OCI-LY1 (cell line): ENCODE measurements at regions not wholly inside any gene's neighbourhood (a gene's known extent, or its start where the extent isn't known, plus 50 kb on each side); places are given as distances from the start of the nearest gene placed in this dataset.

ENCODE experiments used
- EZH2 ChIP-seq: fragments of 200-600 bp; sonication (generic), shearing (Covaris generic); IDR thresholded peaks from 2 replicates; pipeline ENCODE4 v1.8.0; 2017; ENCODE audit warnings: borderline replicate concordance, mixed run types, mild to moderate bottlenecking, antibody characterized with exemption, low read length, moderate library complexity, mixed read lengths
- TF ChIP-seq, protein P1 (sequence below): fragments of 200-600 bp; sonication (generic), shearing (Covaris generic); IDR thresholded peaks from 2 replicates; pipeline ENCODE4 v1.5.1; 2017; ENCODE audit warnings: mild to moderate bottlenecking, antibody characterized with exemption, low read length, moderate library complexity, mixed read lengths

DNA sequence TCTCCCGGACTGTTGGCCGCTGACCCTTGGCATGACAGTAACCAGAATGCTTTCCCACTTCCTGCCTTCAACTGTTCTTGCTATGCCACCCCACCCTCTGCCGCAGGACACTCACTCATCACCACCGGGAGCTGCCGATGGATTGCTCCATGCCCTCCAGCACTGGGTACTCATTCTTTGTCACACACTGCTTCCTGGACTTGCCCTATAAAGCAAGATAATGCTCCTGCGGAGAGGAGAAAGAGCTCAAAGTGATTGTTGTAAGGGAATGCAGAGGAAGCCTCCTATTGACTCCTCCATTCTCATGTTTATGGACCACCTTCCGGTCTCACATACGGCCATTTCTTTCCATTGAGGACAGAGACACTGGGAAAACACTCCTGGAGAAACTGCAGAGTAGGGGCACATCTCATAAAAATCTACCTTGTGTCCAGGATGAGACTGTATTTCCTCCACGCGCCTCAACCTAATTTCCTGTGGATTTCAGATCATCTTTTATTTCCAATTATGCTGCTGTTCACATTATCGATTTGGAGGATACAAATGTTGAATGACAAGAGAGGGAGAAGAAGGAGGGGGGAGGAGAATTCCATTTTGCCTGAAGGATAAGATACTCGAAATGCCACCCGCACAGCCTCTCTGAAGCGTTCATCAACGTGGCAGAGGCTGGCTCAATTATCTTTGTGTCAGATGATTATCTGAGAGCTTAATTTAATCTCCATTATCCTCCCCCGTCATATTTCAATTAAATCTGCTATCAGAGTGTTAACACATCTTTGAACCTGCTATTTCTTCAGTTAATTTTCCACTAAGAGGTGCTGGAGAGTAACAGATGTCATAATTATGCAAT, 486.1 kb upstream of the SALL1 start:
- TF ChIP-seq, protein P1, sequence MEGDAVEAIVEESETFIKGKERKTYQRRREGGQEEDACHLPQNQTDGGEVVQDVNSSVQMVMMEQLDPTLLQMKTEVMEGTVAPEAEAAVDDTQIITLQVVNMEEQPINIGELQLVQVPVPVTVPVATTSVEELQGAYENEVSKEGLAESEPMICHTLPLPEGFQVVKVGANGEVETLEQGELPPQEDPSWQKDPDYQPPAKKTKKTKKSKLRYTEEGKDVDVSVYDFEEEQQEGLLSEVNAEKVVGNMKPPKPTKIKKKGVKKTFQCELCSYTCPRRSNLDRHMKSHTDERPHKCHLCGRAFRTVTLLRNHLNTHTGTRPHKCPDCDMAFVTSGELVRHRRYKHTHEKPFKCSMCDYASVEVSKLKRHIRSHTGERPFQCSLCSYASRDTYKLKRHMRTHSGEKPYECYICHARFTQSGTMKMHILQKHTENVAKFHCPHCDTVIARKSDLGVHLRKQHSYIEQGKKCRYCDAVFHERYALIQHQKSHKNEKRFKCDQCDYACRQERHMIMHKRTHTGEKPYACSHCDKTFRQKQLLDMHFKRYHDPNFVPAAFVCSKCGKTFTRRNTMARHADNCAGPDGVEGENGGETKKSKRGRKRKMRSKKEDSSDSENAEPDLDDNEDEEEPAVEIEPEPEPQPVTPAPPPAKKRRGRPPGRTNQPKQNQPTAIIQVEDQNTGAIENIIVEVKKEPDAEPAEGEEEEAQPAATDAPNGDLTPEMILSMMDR: no peak
- no peak for TF ChIP-seq EZH2
